B cell (primary cell): ENCODE measurements at regions not wholly inside any gene's neighbourhood (a gene's known extent, or its start where the extent isn't known, plus 50 kb on each side); places are given as distances from the start of the nearest gene placed in this dataset.

Experiments
- ATAC-seq: fragments of 200-7000 bp; cut with Tn5 transposase; one replicate; pipeline ENCODE4 v1.10.0; 2021; ENCODE audit warnings: low read depth, mild to moderate bottlenecking, moderate number of reproducible peaks, moderate library complexity
- CTCF ChIA-PET: fragments of 350-600 bp; sonication (Branson Sonifier 250); formaldehyde crosslinking; loops from one replicate; lab custom pipeline; 2021; ENCODE audit warnings: antibody characterized with exemption, inconsistent platforms; lab: Charles Lee
- POLR2A ChIA-PET: fragments of 350-600 bp; sonication (Branson Sonifier 250); formaldehyde crosslinking; loops from one replicate; lab custom pipeline; 2021; ENCODE audit warnings: antibody characterized with exemption; lab: Charles Lee
- DNase-seq: peaks from one replicate; pipeline ENCODE4 v3.0.0; 2013
- H2AFZ ChIP-seq: 2 replicates; pipeline ENCODE4 v1.6.1; 2012; ENCODE audit warnings: mild to moderate bottlenecking, low read depth, low read length; ENCODE audit not compliant: insufficient read depth, poor library complexity, severe bottlenecking
- H3K27ac ChIP-seq, 2 donors: 1 replicate in 1 of 2; 2 replicates in 1 of 2; pipeline ENCODE4 v1.5.1; 2012 to 2013; ENCODE audit warnings: low read length in 2 of 2, mild to moderate bottlenecking in 2 of 2, moderate library complexity in 1 of 2
- H3K27me3 ChIP-seq, 4 experiments: fragments of 200-600 bp in 1 of 4; sonication (generic) in 1 of 4; replicated peaks in 1 of 4; 1 replicate in 2 of 4; 2 replicates in 2 of 4; pipeline versions ENCODE4 v1.6.1 to v1.7.0; 2013 to 2016; ENCODE audit warnings: low read length in 3 of 4, mild to moderate bottlenecking in 2 of 4, mixed read lengths in 1 of 4, moderate library complexity in 1 of 4; ENCODE audit not compliant: insufficient read depth in 4 of 4, control insufficient read depth in 3 of 4; ENCODE audit errors: control extremely low read depth in 1 of 4
- H3K36me3 ChIP-seq, 2 experiments: replicated peaks in 1 of 2; 1 replicate in 1 of 2; 2 replicates in 1 of 2; pipeline versions ENCODE4 v1.6.1 to v1.7.1; 2013; ENCODE audit warnings: low read length in 1 of 2; ENCODE audit not compliant: insufficient read depth in 2 of 2, control insufficient read depth in 1 of 2; ENCODE audit errors: control extremely low read depth in 1 of 2, extremely low read depth in 1 of 2
- H3K4me1 ChIP-seq, 2 donors: fragments of 200-600 bp in 1 of 2; sonication (generic) in 1 of 2; 1 replicate in 1 of 2; 2 replicates in 1 of 2; pipeline versions ENCODE4 v1.5.1 to v1.6.1; 2013 to 2017; ENCODE audit warnings: low read length in 2 of 2; ENCODE audit not compliant: control insufficient read depth in 2 of 2, insufficient read depth in 2 of 2
- H3K4me2 ChIP-seq: replicated peaks from 2 replicates; pipeline ENCODE3; 2012; ENCODE audit warnings: mild to moderate bottlenecking, low read depth, low read length; ENCODE audit not compliant: poor library complexity, severe bottlenecking
- H3K4me3 ChIP-seq, 5 experiments: fragments of 200-600 bp in 1 of 5; sonication (generic) in 1 of 5; 1 replicate in 3 of 5; 2 replicates in 2 of 5; pipeline versions ENCODE4 v1.5.1 to v1.7.0; 2011 to 2016; ENCODE audit warnings: low read length in 4 of 5, mild to moderate bottlenecking in 4 of 5, low read depth in 2 of 5, control low read depth in 1 of 5, moderate library complexity in 1 of 5; ENCODE audit not compliant: insufficient read depth in 1 of 5; ENCODE audit errors: control extremely low read depth in 1 of 5, extremely low read depth in 1 of 5
- H3K79me2 ChIP-seq: fragments of 200-600 bp; sonication (generic); one replicate; pipeline ENCODE4 v1.6.0; 2016; ENCODE audit warnings: low read length; ENCODE audit not compliant: control insufficient read depth, insufficient read depth
- H3K9ac ChIP-seq: fragments of 200-600 bp; sonication (generic); 2 replicates; pipeline ENCODE4 v1.6.1; 2017; ENCODE audit warnings: mild to moderate bottlenecking, low read length, moderate library complexity
- H3K9me3 ChIP-seq, 3 donors: one replicate each; pipeline versions ENCODE4 v1.6.1 to v1.7.1; 2013; ENCODE audit warnings: low read length in 2 of 3; ENCODE audit not compliant: control insufficient read depth in 2 of 3, insufficient read depth in 1 of 3; ENCODE audit errors: control extremely low read depth in 1 of 3
- H4K20me1 ChIP-seq: 2 replicates; pipeline ENCODE4 v1.6.0; 2012; ENCODE audit warnings: mild to moderate bottlenecking, low read length; ENCODE audit not compliant: insufficient read depth, control insufficient read depth, poor library complexity, severe bottlenecking
- H3K27ac Mint-ChIP-seq: one replicate; pipeline ENCODE4 v1.8.0; 2021; ENCODE audit warnings: mixed read lengths
- H3K27me3 Mint-ChIP-seq: one replicate; pipeline ENCODE4 v1.8.0; 2021; ENCODE audit warnings: mixed read lengths
- H3K4me1 Mint-ChIP-seq: one replicate; pipeline ENCODE4 v1.8.0; 2021; ENCODE audit warnings: mixed read lengths
- H3K4me3 Mint-ChIP-seq: one replicate; pipeline ENCODE4 v1.8.0; 2021; ENCODE audit warnings: mixed read lengths
- H3K9me3 Mint-ChIP-seq: one replicate; pipeline ENCODE4 v1.8.0; 2022; ENCODE audit warnings: mixed read lengths; ENCODE audit not compliant: insufficient read depth
- EZH2 ChIP-seq: IDR thresholded peaks from 2 replicates; pipeline ENCODE4 v1.6.1; 2012; ENCODE audit warnings: borderline replicate concordance, low read depth, mild to moderate bottlenecking, moderate library complexity, low read length; ENCODE audit not compliant: insufficient read depth, poor library complexity, severe bottlenecking
- WGBS: methylation state at CpG from one replicate; pipeline ENCODE4 v1.1.5; 2013; ENCODE audit warnings: missing lambda C conversion rate; ENCODE audit not compliant: insufficient coverage; 5-methylcytosine and 5-hydroxymethylcytosine counted together
- intact Hi-C: fragments of 100-400 bp; cut with micrococcal nuclease; formaldehyde crosslinking; loops from one replicate; pipeline ENCODE4 v1.10.0; 2022
- TF ChIP-seq, protein P1 (sequence below): fragments of 200-600 bp; IDR thresholded peaks from one replicate; pipeline ENCODE4 v1.8.0; 2022; ENCODE audit warnings: antibody characterized with exemption, mild to moderate bottlenecking

DNA sequence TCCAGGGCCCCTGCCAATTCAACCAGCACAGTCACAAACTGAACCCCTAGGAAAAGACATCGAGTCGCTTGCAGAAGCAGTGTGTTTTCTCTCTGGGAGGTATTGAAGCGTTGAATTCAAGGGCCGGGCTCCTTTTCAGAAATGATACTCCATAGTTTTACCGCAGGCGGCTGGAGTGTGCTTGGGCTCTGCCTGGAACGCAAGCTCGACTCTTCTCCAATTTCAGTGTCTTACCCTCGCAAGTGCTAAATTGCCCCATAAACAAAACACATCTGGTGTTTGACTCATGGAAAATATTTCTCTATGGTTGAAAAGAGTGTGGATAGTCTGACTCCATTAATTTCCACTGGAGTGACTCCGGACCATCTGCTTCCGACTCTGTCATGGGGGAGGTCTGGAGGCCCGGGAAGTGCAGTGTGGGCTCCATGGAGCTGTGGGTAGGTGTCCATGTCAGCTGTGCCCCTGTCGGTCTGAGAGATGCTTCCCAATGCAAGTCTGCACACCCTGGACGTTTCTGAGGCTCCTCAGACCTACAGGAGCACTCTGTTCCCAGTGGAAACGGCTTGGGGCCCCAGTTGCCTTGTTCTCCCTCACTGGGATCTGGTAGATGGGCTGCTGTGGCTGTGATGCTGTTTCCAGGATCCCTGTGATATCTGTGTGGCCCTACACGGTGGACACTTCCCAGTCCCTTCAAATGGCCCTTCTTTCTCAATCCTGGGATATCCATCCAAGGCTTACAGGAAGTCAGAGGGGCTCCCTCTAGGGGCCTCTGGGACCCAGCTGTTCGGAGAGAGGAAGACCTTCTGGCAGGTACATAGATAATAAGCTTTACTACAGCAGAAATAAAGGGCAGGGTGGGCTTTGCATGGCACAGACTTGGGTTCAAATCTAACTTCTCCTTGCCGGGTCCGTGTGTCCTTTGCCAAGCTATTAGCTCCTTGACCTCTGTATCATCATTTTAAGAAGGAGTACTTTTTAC lies 119.8 kb upstream of the CDH13 start:
- Mint-ChIP-seq H3K27ac (no peak overlapping the region), H3K4me3 (no peak overlapping the region), H3K9me3 (peaks cover 9% of the 10 kb centered on the region), H3K27me3 (peaks cover under 1% of the 10 kb centered on the region), H3K4me1 (no peaks in the 10 kb centered on the region)
- H4K20me1 ChIP-seq: no peaks in the 10 kb centered on the region
- H3K4me3 ChIP-seq: no peak overlapping the region
- peaks cover 0 to 2% (median 0%) of the 10 kb centered on the region in 4 experiments for H3K27me3 ChIP-seq
- H3K27ac ChIP-seq: no peak overlapping the region
- H3K4me1 ChIP-seq: no peaks in the 10 kb centered on the region
- H3K36me3 ChIP-seq: no peaks in the 10 kb centered on the region
- peaks cover 0 to 25% (median 5%) of the 10 kb centered on the region in 3 donors for H3K9me3 ChIP-seq
- H2AFZ ChIP-seq: no peak overlapping the region
- 87% methylated on average over 11 of the region's 19 CpGs for WGBS
- H3K4me2 ChIP-seq: no peak overlapping the region
- DNase-seq: no peak
- CTCF ChIA-PET: no interaction called here
- no peaks in the 10 kb centered on the region for H3K79me2 ChIP-seq
- TF ChIP-seq, protein P1, sequence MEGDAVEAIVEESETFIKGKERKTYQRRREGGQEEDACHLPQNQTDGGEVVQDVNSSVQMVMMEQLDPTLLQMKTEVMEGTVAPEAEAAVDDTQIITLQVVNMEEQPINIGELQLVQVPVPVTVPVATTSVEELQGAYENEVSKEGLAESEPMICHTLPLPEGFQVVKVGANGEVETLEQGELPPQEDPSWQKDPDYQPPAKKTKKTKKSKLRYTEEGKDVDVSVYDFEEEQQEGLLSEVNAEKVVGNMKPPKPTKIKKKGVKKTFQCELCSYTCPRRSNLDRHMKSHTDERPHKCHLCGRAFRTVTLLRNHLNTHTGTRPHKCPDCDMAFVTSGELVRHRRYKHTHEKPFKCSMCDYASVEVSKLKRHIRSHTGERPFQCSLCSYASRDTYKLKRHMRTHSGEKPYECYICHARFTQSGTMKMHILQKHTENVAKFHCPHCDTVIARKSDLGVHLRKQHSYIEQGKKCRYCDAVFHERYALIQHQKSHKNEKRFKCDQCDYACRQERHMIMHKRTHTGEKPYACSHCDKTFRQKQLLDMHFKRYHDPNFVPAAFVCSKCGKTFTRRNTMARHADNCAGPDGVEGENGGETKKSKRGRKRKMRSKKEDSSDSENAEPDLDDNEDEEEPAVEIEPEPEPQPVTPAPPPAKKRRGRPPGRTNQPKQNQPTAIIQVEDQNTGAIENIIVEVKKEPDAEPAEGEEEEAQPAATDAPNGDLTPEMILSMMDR: no peak
- no peak overlapping the region for H3K9ac ChIP-seq
- intact Hi-C loops: no loop called here
- no peak for ATAC-seq
- POLR2A ChIA-PET: no interaction called here

DNA sequence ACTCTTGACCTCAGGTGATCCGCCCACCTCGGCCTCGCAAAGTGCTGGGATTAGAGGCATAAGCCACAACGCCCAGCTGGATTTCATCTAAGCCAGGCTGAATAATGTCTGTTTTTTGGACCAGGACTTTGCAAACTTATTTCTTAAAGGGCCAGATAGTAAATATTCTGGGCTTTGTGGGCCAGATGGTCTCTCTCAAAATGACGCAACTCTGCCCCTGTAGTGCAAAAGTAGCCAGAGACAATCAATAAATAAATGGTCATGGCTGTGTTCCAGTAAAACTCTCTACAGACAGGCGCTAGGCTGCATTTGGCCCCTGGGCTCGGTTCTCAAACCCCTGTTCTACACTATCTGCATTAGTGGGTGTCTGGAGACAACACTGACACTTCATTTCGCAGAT lies 121.9 kb upstream of the CDH13 start:
- H3K4me1 ChIP-seq: no peaks in the 10 kb centered on the region
- H3K4me3 ChIP-seq: no peak overlapping the region
- ChIA-PET CTCF (no interaction called here), POLR2A (no interaction called here)
- ATAC-seq: no peak
- intact Hi-C loops: no loop called here
- peaks cover 0 to 2% (median 0%) of the 10 kb centered on the region in 4 experiments for H3K27me3 ChIP-seq
- no peak overlapping the region for H2AFZ ChIP-seq
- Mint-ChIP-seq H3K9me3 (peaks cover 9% of the 10 kb centered on the region), H3K4me1 (no peaks in the 10 kb centered on the region), H3K27me3 (no peaks in the 10 kb centered on the region), H3K4me3 (no peak overlapping the region), H3K27ac (no peak overlapping the region)
- H3K36me3 ChIP-seq: no peaks in the 10 kb centered on the region
- no peak overlapping the region for H3K9ac ChIP-seq
- no peak overlapping the region for H3K27ac ChIP-seq
- H3K4me2 ChIP-seq: no peak overlapping the region
- no peaks in the 10 kb centered on the region for H4K20me1 ChIP-seq
- no peak for DNase-seq
- 88% methylated on average over 8 of the region's 8 CpGs for WGBS
- H3K79me2 ChIP-seq: no peaks in the 10 kb centered on the region
- TF ChIP-seq, protein P1: no peak
- no peak for TF ChIP-seq EZH2
- peaks cover 0 to 25% (median 5%) of the 10 kb centered on the region in 3 donors for H3K9me3 ChIP-seq
